Neural cell (in vitro differentiated cells): ENCODE measurements at regions not wholly inside any gene's neighbourhood (a gene's known extent, or its start where the extent isn't known, plus 50 kb on each side); places are given as distances from the start of the nearest gene placed in this dataset.
A peak's percentile ranks its signal among the peaks of the same experiment; 100 is the strongest.

Experiments used
- H2AFZ ChIP-seq: fragments of 200-600, 300-800 bp; sonication (generic), shearing (Covaris generic); 2 replicates; pipeline ENCODE4 v1.6.0; 2014; ENCODE audit warnings: low read depth, mild to moderate bottlenecking, antibody characterized with exemption, low read length, moderate library complexity
- H3F3A ChIP-seq: fragments of 200-600 bp; shearing (Covaris generic); 2 replicates; pipeline ENCODE4 v1.6.1; 2016; ENCODE audit warnings: mild to moderate bottlenecking, moderate library complexity, mixed read lengths, antibody characterized with exemption, low read length; ENCODE audit not compliant: insufficient read depth, poor library complexity, severe bottlenecking
- H3K27ac ChIP-seq: fragments of 200-600, 300-800 bp; sonication (generic), shearing (Covaris generic); 2 replicates; pipeline ENCODE4 v1.5.1; 2014; ENCODE audit warnings: mild to moderate bottlenecking, low read length, moderate library complexity
- H3K27me3 ChIP-seq: fragments of 300-800, 200-600 bp; sonication (generic), shearing (Covaris generic); 2 replicates; pipeline ENCODE4 v1.6.0; 2014; ENCODE audit warnings: mild to moderate bottlenecking, low read depth, low read length, moderate library complexity; ENCODE audit not compliant: insufficient read depth
- H3K36me3 ChIP-seq: fragments of 300-800, 200-600 bp; sonication (generic), shearing (Covaris generic); 2 replicates; pipeline ENCODE4 v1.5.1; 2014; ENCODE audit warnings: mild to moderate bottlenecking, antibody characterized with exemption, low read length, moderate library complexity; ENCODE audit not compliant: insufficient read depth
- H3K4me2 ChIP-seq: fragments of 300-800, 200-600 bp; sonication (generic), shearing (Covaris generic); 2 replicates; pipeline ENCODE4 v1.6.0; 2014; ENCODE audit warnings: mild to moderate bottlenecking, low read length
- H3K4me3 ChIP-seq: fragments of 300-800, 200-600 bp; sonication (generic), shearing (Covaris generic); 2 replicates; pipeline ENCODE4 v1.5.1; 2014; ENCODE audit warnings: mild to moderate bottlenecking, low read length, moderate library complexity
- H3K79me2 ChIP-seq: fragments of 200-600 bp; shearing (Covaris generic); replicated peaks from 2 replicates; pipeline ENCODE4 v1.6.0; 2014; ENCODE audit warnings: mild to moderate bottlenecking, low read length, moderate library complexity; ENCODE audit not compliant: insufficient read depth
- H3K9ac ChIP-seq: fragments of 300-800, 200-600 bp; sonication (generic), shearing (Covaris generic); 2 replicates; pipeline ENCODE4 v1.6.1; 2016; ENCODE audit warnings: mild to moderate bottlenecking, low read length, mixed read lengths
- H3K9me2 ChIP-seq: fragments of 200-600 bp; shearing (Covaris generic); 2 replicates; pipeline ENCODE4 v1.6.1; 2016; ENCODE audit warnings: mild to moderate bottlenecking, low read length, mixed read lengths; ENCODE audit not compliant: insufficient read depth
- H3K9me3 ChIP-seq: fragments of 200-600, 300-800 bp; sonication (generic), shearing (Covaris generic); 2 replicates; pipeline ENCODE4 v1.6.1; 2016; ENCODE audit warnings: mild to moderate bottlenecking, mixed run types, low read length, moderate library complexity, mixed read lengths
- H4K20me1 ChIP-seq: fragments of 200-600 bp; shearing (Covaris generic); 2 replicates; pipeline ENCODE4 v1.6.1; 2016; ENCODE audit warnings: mild to moderate bottlenecking, mixed run types; ENCODE audit not compliant: insufficient read depth
- EP300 ChIP-seq: fragments of 450-650 bp; conservative IDR thresholded peaks from 2 replicates; pipeline ENCODE4 v1.6.1; 2014; ENCODE audit warnings: antibody characterized with exemption, mild to moderate bottlenecking, moderate library complexity; ENCODE audit not compliant: poor library complexity, severe bottlenecking
- EZH2 ChIP-seq: fragments of 200-600, 300-800 bp; shearing (Covaris generic), sonication (generic); IDR thresholded peaks from 2 replicates; pipeline ENCODE4 v1.6.1; 2014; ENCODE audit warnings: antibody characterized with exemption, low read length, borderline replicate concordance, mild to moderate bottlenecking; ENCODE audit not compliant: insufficient read depth, poor library complexity, severe bottlenecking
- MXI1 ChIP-seq: fragments of 450-650 bp; conservative IDR thresholded peaks from 2 replicates; pipeline ENCODE4 v1.6.1; 2014; ENCODE audit warnings: antibody characterized with exemption, mild to moderate bottlenecking; ENCODE audit not compliant: poor library complexity, severe bottlenecking
- POLR2AphosphoS5 ChIP-seq: IDR thresholded peaks from 2 replicates; pipeline ENCODE4 v1.6.1; 2012
- RAD21 ChIP-seq: fragments of 450-650 bp; conservative IDR thresholded peaks from 2 replicates; pipeline ENCODE4 v1.6.1; 2014; ENCODE audit warnings: antibody characterized with exemption, mild to moderate bottlenecking, moderate library complexity
- SMC3 ChIP-seq: fragments of 450-650 bp; conservative IDR thresholded peaks from 2 replicates; pipeline ENCODE4 v1.6.1; 2014; ENCODE audit warnings: antibody characterized with exemption, mild to moderate bottlenecking, moderate library complexity; ENCODE audit not compliant: poor library complexity
- TAF1 ChIP-seq: IDR thresholded peaks from 2 replicates; pipeline ENCODE4 v1.6.1; 2012; ENCODE audit warnings: low read depth
- TF ChIP-seq, protein P1 (sequence below): IDR thresholded peaks from 2 replicates; pipeline ENCODE4 v1.6.1; 2012; ENCODE audit warnings: borderline replicate concordance
- TF ChIP-seq, protein P2 (sequence below): fragments of 450-650 bp; IDR thresholded peaks from 2 replicates; pipeline ENCODE4 v1.5.1; 2014; ENCODE audit warnings: antibody characterized with exemption, mild to moderate bottlenecking, moderate library complexity; ENCODE audit not compliant: poor library complexity, severe bottlenecking

DNA sequence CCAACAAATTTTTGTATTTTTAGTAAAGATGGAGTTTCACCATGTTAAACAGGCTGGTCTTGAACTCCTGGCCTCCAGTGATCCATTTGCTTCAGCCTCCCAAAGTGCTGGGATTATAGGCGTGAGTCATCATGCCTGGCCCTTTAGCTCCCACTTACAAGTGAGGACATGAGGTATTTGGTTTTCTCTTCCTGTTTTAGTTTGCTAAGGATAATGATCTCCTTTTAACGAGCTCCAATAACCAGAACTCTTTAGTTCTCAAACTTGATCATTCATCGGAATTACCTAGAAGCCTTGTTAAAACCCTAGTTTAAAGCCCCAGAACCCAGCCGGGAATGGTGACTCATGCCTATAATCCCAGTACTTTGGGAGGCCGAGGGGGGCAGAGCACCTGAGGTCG is 481.4 kb downstream of the TYW1 start:
- Histone ChIP-seq H3F3A (no peaks in the 10 kb centered on the region), H4K20me1 (no peaks in the 10 kb centered on the region), H2AFZ (no peak overlapping the region), H3K27ac (no peak overlapping the region), H3K4me3 (no peak overlapping the region), H3K27me3 (no peaks in the 10 kb centered on the region), H3K79me2 (no peaks in the 10 kb centered on the region), H3K9ac (no peak overlapping the region), H3K4me2 (no peak overlapping the region), H3K9me3 (no peaks in the 10 kb centered on the region), H3K36me3 (no peaks in the 10 kb centered on the region), H3K9me2 (no peaks in the 10 kb centered on the region)
- TF ChIP-seq EZH2 (no peak), EP300 (no peak), SMC3 (no peak), POLR2AphosphoS5 (no peak), RAD21 (no peak), MXI1 (no peak), TAF1 (no peak)
- TF ChIP-seq, protein P1, sequence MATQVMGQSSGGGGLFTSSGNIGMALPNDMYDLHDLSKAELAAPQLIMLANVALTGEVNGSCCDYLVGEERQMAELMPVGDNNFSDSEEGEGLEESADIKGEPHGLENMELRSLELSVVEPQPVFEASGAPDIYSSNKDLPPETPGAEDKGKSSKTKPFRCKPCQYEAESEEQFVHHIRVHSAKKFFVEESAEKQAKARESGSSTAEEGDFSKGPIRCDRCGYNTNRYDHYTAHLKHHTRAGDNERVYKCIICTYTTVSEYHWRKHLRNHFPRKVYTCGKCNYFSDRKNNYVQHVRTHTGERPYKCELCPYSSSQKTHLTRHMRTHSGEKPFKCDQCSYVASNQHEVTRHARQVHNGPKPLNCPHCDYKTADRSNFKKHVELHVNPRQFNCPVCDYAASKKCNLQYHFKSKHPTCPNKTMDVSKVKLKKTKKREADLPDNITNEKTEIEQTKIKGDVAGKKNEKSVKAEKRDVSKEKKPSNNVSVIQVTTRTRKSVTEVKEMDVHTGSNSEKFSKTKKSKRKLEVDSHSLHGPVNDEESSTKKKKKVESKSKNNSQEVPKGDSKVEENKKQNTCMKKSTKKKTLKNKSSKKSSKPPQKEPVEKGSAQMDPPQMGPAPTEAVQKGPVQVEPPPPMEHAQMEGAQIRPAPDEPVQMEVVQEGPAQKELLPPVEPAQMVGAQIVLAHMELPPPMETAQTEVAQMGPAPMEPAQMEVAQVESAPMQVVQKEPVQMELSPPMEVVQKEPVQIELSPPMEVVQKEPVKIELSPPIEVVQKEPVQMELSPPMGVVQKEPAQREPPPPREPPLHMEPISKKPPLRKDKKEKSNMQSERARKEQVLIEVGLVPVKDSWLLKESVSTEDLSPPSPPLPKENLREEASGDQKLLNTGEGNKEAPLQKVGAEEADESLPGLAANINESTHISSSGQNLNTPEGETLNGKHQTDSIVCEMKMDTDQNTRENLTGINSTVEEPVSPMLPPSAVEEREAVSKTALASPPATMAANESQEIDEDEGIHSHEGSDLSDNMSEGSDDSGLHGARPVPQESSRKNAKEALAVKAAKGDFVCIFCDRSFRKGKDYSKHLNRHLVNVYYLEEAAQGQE = no peak
- TF ChIP-seq, protein P2, sequence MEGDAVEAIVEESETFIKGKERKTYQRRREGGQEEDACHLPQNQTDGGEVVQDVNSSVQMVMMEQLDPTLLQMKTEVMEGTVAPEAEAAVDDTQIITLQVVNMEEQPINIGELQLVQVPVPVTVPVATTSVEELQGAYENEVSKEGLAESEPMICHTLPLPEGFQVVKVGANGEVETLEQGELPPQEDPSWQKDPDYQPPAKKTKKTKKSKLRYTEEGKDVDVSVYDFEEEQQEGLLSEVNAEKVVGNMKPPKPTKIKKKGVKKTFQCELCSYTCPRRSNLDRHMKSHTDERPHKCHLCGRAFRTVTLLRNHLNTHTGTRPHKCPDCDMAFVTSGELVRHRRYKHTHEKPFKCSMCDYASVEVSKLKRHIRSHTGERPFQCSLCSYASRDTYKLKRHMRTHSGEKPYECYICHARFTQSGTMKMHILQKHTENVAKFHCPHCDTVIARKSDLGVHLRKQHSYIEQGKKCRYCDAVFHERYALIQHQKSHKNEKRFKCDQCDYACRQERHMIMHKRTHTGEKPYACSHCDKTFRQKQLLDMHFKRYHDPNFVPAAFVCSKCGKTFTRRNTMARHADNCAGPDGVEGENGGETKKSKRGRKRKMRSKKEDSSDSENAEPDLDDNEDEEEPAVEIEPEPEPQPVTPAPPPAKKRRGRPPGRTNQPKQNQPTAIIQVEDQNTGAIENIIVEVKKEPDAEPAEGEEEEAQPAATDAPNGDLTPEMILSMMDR = no peak

DNA sequence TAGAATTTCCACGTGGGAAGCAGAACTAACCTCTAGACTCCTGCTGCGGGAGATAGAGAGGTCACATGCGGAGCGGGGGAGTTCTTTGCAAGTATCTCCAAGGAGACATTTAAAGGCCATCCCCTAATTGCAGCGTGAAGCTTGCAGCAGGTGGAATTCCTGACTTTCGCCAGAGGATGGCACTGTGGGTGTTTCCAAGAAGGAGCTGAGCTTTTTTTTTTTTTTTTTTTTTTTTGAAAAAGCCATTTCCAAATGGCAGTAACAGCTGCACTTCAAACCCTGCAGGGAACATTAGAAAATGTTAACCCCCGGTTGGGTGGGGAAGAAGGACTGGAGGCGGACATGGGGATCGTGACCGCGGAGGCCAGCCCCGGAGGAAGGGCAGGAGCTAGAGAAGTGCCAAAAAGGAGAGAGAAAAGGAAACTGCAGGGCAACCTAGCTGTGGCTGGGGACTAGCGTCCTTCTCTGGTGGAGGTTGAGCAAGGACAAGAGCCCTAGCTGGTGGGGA is 487.7 kb downstream of the TYW1 start:
- no peak overlapping the region for H2AFZ ChIP-seq
- H3K9ac ChIP-seq = no peak overlapping the region

More for the DNA sequence above, 487.7 kb downstream of the TYW1 start:
- H3K27ac ChIP-seq = no peak overlapping the region
- no peak overlapping the region for H3K4me2 ChIP-seq
- no peaks in the 10 kb centered on the region for H3K9me2 ChIP-seq
- no peaks in the 10 kb centered on the region for H3K79me2 ChIP-seq
- no peaks in the 10 kb centered on the region for H3K9me3 ChIP-seq
- H3K27me3 ChIP-seq = no peaks in the 10 kb centered on the region
- no peaks in the 10 kb centered on the region for H3F3A ChIP-seq
- H3K4me3 ChIP-seq = peak overlapping the region; percentile 24
- peak; percentile 85 for TF ChIP-seq SMC3
- TF ChIP-seq, protein P2 = peak; percentile 90
- TF ChIP-seq TAF1 = no peak
- TF ChIP-seq EP300 = no peak
- no peak for TF ChIP-seq EZH2
- peak; percentile 92 for TF ChIP-seq RAD21
- no peaks in the 10 kb centered on the region for H4K20me1 ChIP-seq
- no peaks in the 10 kb centered on the region for H3K36me3 ChIP-seq
